GM21381 (cell line): ENCODE measurements at regions not wholly inside any gene's neighbourhood (a gene's known extent, or its start where the extent isn't known, plus 50 kb on each side); places are given as distances from the start of the nearest gene placed in this dataset.
"Not testable (repeated sequence)": the region's sequence is repeated elsewhere in the genome, so short reads cannot be mapped to it uniquely, and the experiment has no call there.

Experiments
- ATAC-seq: cut with Tn5 transposase; IDR thresholded peaks from one replicate; pipeline ENCODE4 v1.9.1; 2021; ENCODE audit warnings: mild to moderate bottlenecking, moderate library complexity; ENCODE audit not compliant: unreplicated experiment

- ATAC-seq: no peak
Measured at GRCh38 chr5:57915536-57915935, 432.9 kb upstream of the ACTBL2 start.

GRCh38 chr5:57911438-57911837, 428.8 kb upstream of the ACTBL2 start:
- no peak for ATAC-seq

GRCh38 chr5:57906671-57907070, 424.1 kb upstream of the ACTBL2 start:
- ATAC-seq: no peak

GRCh38 chr5:57903458-57903857, 420.8 kb upstream of the ACTBL2 start:
- ATAC-seq: no peak

- ATAC-seq: no peak
Measured at GRCh38 chr5:57902095-57902494, 419.5 kb upstream of the ACTBL2 start.

- ATAC-seq: no peak
Measured at GRCh38 chr5:57900381-57900944, 417.9 kb upstream of the ACTBL2 start.

- no peak for ATAC-seq
Measured at GRCh38 chr5:57896576-57896975, 414.0 kb upstream of the ACTBL2 start.

- no peak for ATAC-seq
Measured at GRCh38 chr5:57895766-57896165, 413.2 kb upstream of the ACTBL2 start.

- no peak for ATAC-seq
Measured at GRCh38 chr5:57893926-57894325, 411.3 kb upstream of the ACTBL2 start.

- no peak for ATAC-seq
Measured at GRCh38 chr5:57891443-57891842, 408.8 kb upstream of the ACTBL2 start.

- ATAC-seq: no peak
Measured at GRCh38 chr5:57889558-57889957, 406.9 kb upstream of the ACTBL2 start.

GRCh38 chr5:57887851-57888621, 405.4 kb upstream of the ACTBL2 start:
- no peak for ATAC-seq

GRCh38 chr5:57884346-57885102, 401.9 kb upstream of the ACTBL2 start:
- no peak for ATAC-seq

GRCh38 chr5:57880216-57880615, 397.6 kb upstream of the ACTBL2 start:
- ATAC-seq: no peak

GRCh38 chr5:57878301-57878722, 395.7 kb upstream of the ACTBL2 start:
- ATAC-seq: no peak

GRCh38 chr5:57871496-57871895, 388.9 kb upstream of the ACTBL2 start:
- no peak for ATAC-seq

GRCh38 chr5:57870267-57870666, 387.7 kb upstream of the ACTBL2 start:
- ATAC-seq: not testable (repeated sequence)

GRCh38 chr5:57863661-57864060, 381.1 kb upstream of the ACTBL2 start:
- ATAC-seq: no peak

- ATAC-seq: no peak
Measured at GRCh38 chr5:57862942-57863341, 380.3 kb upstream of the ACTBL2 start.

GRCh38 chr5:57862471-57862911, 379.9 kb upstream of the ACTBL2 start:
- no peak for ATAC-seq

GRCh38 chr5:57859626-57860025, 377.0 kb upstream of the ACTBL2 start:
- no peak for ATAC-seq

- ATAC-seq: no peak
Measured at GRCh38 chr5:57858905-57859304, 376.3 kb upstream of the ACTBL2 start.
